ENCODE measurements at regions not wholly inside any gene's neighbourhood (a gene's known extent, or its start where the extent isn't known, plus 50 kb on each side); places are given as distances from the start of the nearest gene placed in this dataset.
"Not testable (repeated sequence)": the region's sequence is repeated elsewhere in the genome, so short reads cannot be mapped to it uniquely, and the experiment has no call there.

GRCh38 chr11:80990885-80991284 lies 1550.1 kb upstream of the TENM4 start:
- DNase-seq, result no peak

GRCh38 chr11:80987171-80987570 lies 1546.3 kb upstream of the TENM4 start:
- DNase-seq, result no peak

GRCh38 chr11:80986421-80987074 lies 1545.7 kb upstream of the TENM4 start:
- DNase-seq, result no peak

- no peak for DNase-seq
Observed at GRCh38 chr11:80980227-80980626, 1539.4 kb upstream of the TENM4 start.

- no peak for DNase-seq
Observed at GRCh38 chr11:80973786-80974185, 1533.0 kb upstream of the TENM4 start.

GRCh38 chr11:80970037-80970436 lies 1529.2 kb upstream of the TENM4 start:
- DNase-seq, result no peak

GRCh38 chr11:80967649-80968048 lies 1526.8 kb upstream of the TENM4 start:
- no peak for DNase-seq

GRCh38 chr11:80960381-80961029 lies 1519.7 kb upstream of the TENM4 start:
- no peak for DNase-seq

- no peak for DNase-seq
Observed at GRCh38 chr11:80959751-80960150, 1518.9 kb upstream of the TENM4 start.

- DNase-seq, result no peak
Observed at GRCh38 chr11:80958987-80959386, 1518.2 kb upstream of the TENM4 start.

GRCh38 chr11:80958361-80958760 lies 1517.5 kb upstream of the TENM4 start:
- no peak for DNase-seq

- no peak for DNase-seq
Observed at GRCh38 chr11:80955588-80955987, 1514.8 kb upstream of the TENM4 start.

- no peak for DNase-seq
Observed at GRCh38 chr11:80948781-80949180, 1508.0 kb upstream of the TENM4 start.

- no peak for DNase-seq
Observed at GRCh38 chr11:80944758-80945157, 1503.9 kb upstream of the TENM4 start.

- DNase-seq, result no peak
Observed at GRCh38 chr11:80943226-80943625, 1502.4 kb upstream of the TENM4 start.

- DNase-seq, result no peak
Observed at GRCh38 chr11:80937842-80938241, 1497.0 kb upstream of the TENM4 start.

GRCh38 chr11:80930038-80930437 lies 1489.2 kb upstream of the TENM4 start:
- DNase-seq, result no peak

- DNase-seq, result no peak
Observed at GRCh38 chr11:80929031-80929805, 1488.4 kb upstream of the TENM4 start.

GRCh38 chr11:80925321-80925720 lies 1484.5 kb upstream of the TENM4 start:
- no peak for DNase-seq

- DNase-seq, result not testable (repeated sequence)
Observed at GRCh38 chr11:80921310-80921709, 1480.5 kb upstream of the TENM4 start.

- no peak for DNase-seq
Observed at GRCh38 chr11:80916173-80916798, 1475.5 kb upstream of the TENM4 start.

- no peak for DNase-seq
Observed at GRCh38 chr11:80914311-80914710, 1473.5 kb upstream of the TENM4 start.

- DNase-seq, result no peak
Observed at GRCh38 chr11:80911666-80912065, 1470.8 kb upstream of the TENM4 start.

- DNase-seq, result no peak
Observed at GRCh38 chr11:80900265-80900664, 1459.4 kb upstream of the TENM4 start.
